Kidney (tissue), 13 donors: ENCODE measurements at regions not wholly inside any gene's neighbourhood (a gene's known extent, or its start where the extent isn't known, plus 50 kb on each side); places are given as distances from the start of the nearest gene placed in this dataset.

Experiments
- DNase-seq, 5 donors: peaks; one replicate each; pipeline ENCODE4 v3.0.0-alpha.2; 2013 to 2020
- FAIRE-seq: peaks from 2 replicates; lab custom pipeline; 2012; peaks lifted over from hg19 to GRCh38; lab: Jason Lieb, UNC
- H3K27ac ChIP-seq, 2 donors: one replicate each; pipeline ENCODE4 v1.7.0; 2013; ENCODE audit warnings: low read depth in 2 of 2, low read length in 2 of 2, inconsistent platforms in 1 of 2
- H3K27me3 ChIP-seq: one replicate; pipeline ENCODE4 v1.7.1; 2013; ENCODE audit warnings: low read length, inconsistent platforms; ENCODE audit not compliant: control insufficient read depth, insufficient read depth
- H3K36me3 ChIP-seq, 3 donors: one replicate each; pipeline versions ENCODE4 v1.7.0 to v1.7.1; 2013; ENCODE audit warnings: low read length in 3 of 3, control low read depth in 1 of 3, inconsistent platforms in 1 of 3; ENCODE audit not compliant: insufficient read depth in 3 of 3, control insufficient read depth in 2 of 3
- H3K4me1 ChIP-seq, 3 donors: one replicate each; pipeline versions ENCODE4 v1.7.0 to v1.7.1; 2013; ENCODE audit warnings: low read length in 3 of 3, inconsistent platforms in 1 of 3, low read depth in 1 of 3; ENCODE audit not compliant: control insufficient read depth in 2 of 3, insufficient read depth in 2 of 3
- H3K4me3 ChIP-seq, 3 donors: one replicate each; pipeline versions ENCODE4 v1.7.0 to v1.8.1; 2013; ENCODE audit warnings: low read length in 3 of 3, control low read depth in 1 of 3, inconsistent platforms in 1 of 3
- H3K9ac ChIP-seq, 3 donors: one replicate each; pipeline versions ENCODE4 v1.7.0 to v1.7.1; 2013; ENCODE audit warnings: low read length in 3 of 3, control low read depth in 1 of 3, inconsistent platforms in 1 of 3
- H3K9me3 ChIP-seq, 3 donors: one replicate each; pipeline versions ENCODE4 v1.7.0 to v1.7.1; 2013; ENCODE audit warnings: low read length in 3 of 3, control low read depth in 1 of 3, inconsistent platforms in 1 of 3; ENCODE audit not compliant: control insufficient read depth in 2 of 3, insufficient read depth in 1 of 3
- CTCF ChIP-seq: IDR thresholded peaks from 3 replicates; pipeline ENCODE4 v1.5.1; 2012; ENCODE audit warnings: mild to moderate bottlenecking, moderate library complexity, borderline replicate concordance; ENCODE audit not compliant: insufficient read depth; ENCODE audit errors: extremely low read depth
- intact Hi-C: fragments of 100-400 bp; cut with DNase I; formaldehyde crosslinking; loops from one replicate; pipeline ENCODE4 v1.11.1; 2022
- donor health status: control.
- donor health status: control.
- donor health status: control.
- donor health status: control.
- donor health status: control.
- donor health status: DM: yes; HTN: yes; CAD: no.
- donor health status: Normal renal cell carcinoma (clear cell type).

DNA sequence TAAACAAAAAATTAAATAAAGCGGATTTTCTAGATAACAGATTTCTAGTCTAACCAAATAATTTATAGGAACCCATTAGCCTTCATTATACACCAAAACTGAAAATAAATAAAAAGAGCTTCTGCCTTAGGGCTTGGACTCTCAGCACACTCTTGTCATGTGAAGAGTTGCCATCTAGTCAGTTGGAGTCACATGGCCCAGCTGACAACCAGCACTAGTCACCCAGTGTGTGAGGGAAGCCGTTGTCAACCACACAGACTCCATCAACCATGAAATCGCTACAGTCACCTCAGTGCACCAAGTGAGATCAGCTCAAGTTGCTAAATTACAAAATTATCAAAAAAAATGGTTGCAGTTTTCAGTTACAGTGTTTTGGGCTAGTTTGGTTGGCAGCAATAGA lies 470.0 kb downstream of the GASK1B start:
- no peak overlapping the region for H3K27ac ChIP-seq
- intact Hi-C loops, result no loop called here
- no peaks in the 10 kb centered on the region for H3K27me3 ChIP-seq
- H3K4me1 ChIP-seq, result no peaks in the 10 kb centered on the region
- H3K9ac ChIP-seq, result no peak overlapping the region
- no peak for TF ChIP-seq CTCF
- DNase-seq (no peak), FAIRE-seq (no peak)
- H3K36me3 ChIP-seq, result no peaks in the 10 kb centered on the region
- no peak overlapping the region for H3K4me3 ChIP-seq
- H3K9me3 ChIP-seq, result peaks cover 0 to 5% (median 0%) of the 10 kb centered on the region in 3 donors

GRCh38 chr4:157701695-157701994 lies 471.2 kb downstream of the GASK1B start:
- DNase-seq, result no peak
- no peak overlapping the region for H3K9ac ChIP-seq

DNA sequence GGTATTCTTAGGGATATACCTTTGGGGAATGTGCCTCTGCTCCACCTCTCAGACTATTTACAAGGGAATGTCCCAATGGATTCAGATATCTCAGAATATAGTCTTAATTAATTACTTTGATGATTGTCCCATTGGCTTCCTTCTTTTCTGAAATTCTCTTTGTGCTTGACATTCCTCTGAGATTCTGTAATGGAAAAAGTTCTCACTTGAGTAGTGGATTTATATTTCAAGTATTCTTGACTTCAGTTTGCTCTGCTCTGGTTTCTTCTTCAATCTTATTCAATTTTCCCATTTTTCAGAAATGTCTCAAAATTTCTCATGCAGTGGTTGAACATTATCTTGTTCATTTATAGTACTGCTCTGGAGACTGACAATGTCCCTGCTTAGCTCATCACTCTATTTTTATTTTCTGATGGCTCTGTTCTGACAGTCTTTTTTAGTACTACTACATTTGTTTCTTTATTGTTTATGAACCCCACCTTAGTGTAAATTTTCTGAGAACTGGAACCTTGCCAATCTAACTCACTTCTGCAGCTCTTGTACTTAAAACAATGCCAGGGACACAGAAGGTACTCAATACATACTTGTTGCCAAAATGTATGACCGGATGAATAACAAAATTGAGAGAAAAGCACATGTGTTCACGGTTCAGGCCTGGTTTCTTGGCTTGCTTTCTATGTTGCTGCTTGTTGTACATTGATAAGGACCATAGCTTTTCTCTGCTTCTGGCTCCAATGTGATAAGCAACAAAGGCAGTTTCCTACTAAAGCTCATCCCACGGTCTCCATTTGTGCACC lies 471.7 kb downstream of the GASK1B start:
- Histone ChIP-seq H3K9ac (no peak overlapping the region), H3K9me3 (no peaks in the 10 kb centered on the region), H3K27me3 (no peaks in the 10 kb centered on the region), H3K4me1 (no peaks in the 10 kb centered on the region), H3K36me3 (no peaks in the 10 kb centered on the region), H3K27ac (no peak overlapping the region), H3K4me3 (no peak overlapping the region)
- no peak for FAIRE-seq
- no peak for TF ChIP-seq CTCF
- intact Hi-C loops, result no loop called here
- DNase-seq, result no peak

More at GRCh38 chr4:157701695-157701994, 471.2 kb downstream of the GASK1B start:
- Histone ChIP-seq H3K27me3 (no peaks in the 10 kb centered on the region), H3K4me1 (no peaks in the 10 kb centered on the region), H3K36me3 (no peaks in the 10 kb centered on the region), H3K9me3 (peaks cover 0 to 5% (median 0%) of the 10 kb centered on the region in 3 donors), H3K4me3 (no peak overlapping the region), H3K27ac (no peak overlapping the region)
- no peak for TF ChIP-seq CTCF
- intact Hi-C loops, result no loop called here
- FAIRE-seq, result no peak
